Spleen (tissue), 11 donors: ENCODE measurements at regions not wholly inside any gene's neighbourhood (a gene's known extent, or its start where the extent isn't known, plus 50 kb on each side); places are given as distances from the start of the nearest gene placed in this dataset.

Experiments used
- DNase-seq: peaks from one replicate; pipeline ENCODE4 v3.0.0-alpha.2; 2020
- H3K27ac ChIP-seq, 8 donors: fragments of 200-600 bp; sonication (generic) in 7 of 8; 1 replicate in 4 of 8; 2 replicates in 4 of 8; pipeline versions ENCODE4 v1.5.0 to v1.8.0; 2016 to 2021; ENCODE audit warnings: inconsistent platforms in 4 of 8, mild to moderate bottlenecking in 4 of 8, moderate library complexity in 1 of 8
- H3K27me3 ChIP-seq, 7 donors: fragments of 200-600 bp; sonication (generic) in 6 of 7; replicated peaks in 1 of 7; 1 replicate in 4 of 7; 2 replicates in 3 of 7; pipeline versions ENCODE4 v1.5.0 to v1.8.0; 2016 to 2021; ENCODE audit warnings: inconsistent platforms in 3 of 7, mild to moderate bottlenecking in 1 of 7
- H3K36me3 ChIP-seq, 6 donors: fragments of 200-600 bp; sonication (generic) in 5 of 6; 1 replicate in 4 of 6; 2 replicates in 2 of 6; pipeline versions ENCODE4 v1.5.0 to v1.8.0; 2016 to 2021; ENCODE audit warnings: inconsistent platforms in 2 of 6
- H3K4me1 ChIP-seq, 6 donors: fragments of 200-600 bp; sonication (generic) in 5 of 6; 1 replicate in 3 of 6; 2 replicates in 3 of 6; pipeline versions ENCODE4 v1.5.0 to v1.8.0; 2016 to 2021; ENCODE audit warnings: inconsistent platforms in 3 of 6
- H3K4me3 ChIP-seq, 8 donors: fragments of 200-600 bp; sonication (generic) in 7 of 8; 1 replicate in 4 of 8; 2 replicates in 4 of 8; pipeline versions ENCODE4 v1.5.0 to v1.8.0; 2016 to 2021; ENCODE audit warnings: inconsistent platforms in 4 of 8, mild to moderate bottlenecking in 4 of 8, moderate library complexity in 2 of 8
- H3K9me3 ChIP-seq, 8 donors: fragments of 200-600 bp; sonication (generic) in 7 of 8; 1 replicate in 4 of 8; 2 replicates in 4 of 8; pipeline versions ENCODE4 v1.5.0 to v1.8.0; 2016 to 2021; ENCODE audit warnings: inconsistent platforms in 4 of 8
- POLR2A ChIP-seq, 3 donors: fragments of 450-650 bp; IDR thresholded peaks; one replicate each; pipeline ENCODE4 v1.5.1; 2017; ENCODE audit warnings: antibody characterized with exemption in 3 of 3, mild to moderate bottlenecking in 1 of 3
- POLR2AphosphoS5 ChIP-seq, 3 donors: sonication (generic); formaldehyde crosslinking; IDR thresholded peaks; one replicate each; pipeline ENCODE4 v1.5.1; 2017; ENCODE audit warnings: antibody characterized with exemption in 3 of 3
- WGBS, 5 donors: extraction: QIAGEN DNeasy Blood & Tissue Kit in 3 of 5; methylation state at CpG; one replicate each; pipeline versions ENCODE4 v1.1.5 to v1.1.7; 2013 to 2018; 5-methylcytosine and 5-hydroxymethylcytosine counted together
- intact Hi-C: fragments of 100-400 bp; cut with DNase I; formaldehyde crosslinking; loops from one replicate; pipeline ENCODE4 v1.15.0; 2023; ENCODE audit warnings: low total_unique reads
- TF ChIP-seq, protein P1 (sequence below), 11 experiments: fragments of 200-600 bp in 7 of 11; fragments of 450-650 bp in 4 of 11; sonication (generic) in 4 of 11; IDR thresholded peaks in 8 of 11; conservative IDR thresholded peaks in 3 of 11; 1 replicate in 7 of 11; 2 replicates in 4 of 11; pipeline versions ENCODE4 v1.4.0 to v1.8.0; 2016 to 2021; ENCODE audit warnings: antibody characterized with exemption in 11 of 11, inconsistent platforms in 4 of 11, mild to moderate bottlenecking in 1 of 11
- donor health status: healthy with polysubstance abuse.
- donor health status: DM: no; HTN: no; CAD: no; lungs with moderate emphysema.
- donor health status: DM: no; HTN: no; CAD: no.
- donor health status: Bipolar disorder and iron deficiency.
- donor health status: healthy.
- donor health status: DM: no; HTN: no; CAD: no.
- donor health status: DM: yes; HTN: yes; CAD: no.

DNA sequence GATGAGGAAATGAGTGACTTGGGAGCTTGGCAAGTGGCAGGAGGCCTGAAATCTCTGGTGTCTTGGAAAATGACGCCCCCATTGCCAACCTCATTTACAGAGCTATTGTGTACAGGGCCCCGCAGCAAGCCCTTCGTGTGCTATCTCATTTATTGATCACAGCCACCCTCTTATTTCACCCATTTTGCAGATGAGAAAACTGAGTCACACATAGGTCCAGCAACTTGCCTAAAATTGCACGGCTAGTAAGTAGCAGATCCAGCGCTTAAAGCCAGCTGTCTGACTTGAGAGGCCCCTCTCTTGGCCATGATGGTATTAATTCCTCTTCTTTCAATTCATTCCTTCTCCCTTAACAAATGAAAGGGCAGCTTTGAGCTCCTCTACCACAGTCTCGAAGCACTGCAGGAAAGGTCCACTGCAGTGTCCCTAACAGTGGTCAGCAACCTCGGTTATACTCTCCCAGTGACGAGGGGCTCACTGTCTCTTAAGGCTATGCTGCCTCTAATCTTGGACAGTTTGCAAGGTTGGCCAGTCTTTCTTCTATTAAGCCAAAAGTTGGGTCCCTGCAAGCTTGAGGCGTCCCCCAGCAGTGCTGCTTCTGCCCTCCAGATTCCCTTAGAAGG, 162.2 kb downstream of the COPRS start:
- intact Hi-C loops: no loop called here
- no peak for DNase-seq
- Histone ChIP-seq H3K4me3 (no peak overlapping the region), H3K36me3 (no peaks in the 10 kb centered on the region), H3K27ac (peak overlapping the region in 2 of 8 donors; percentile 5 to 16), H3K4me1 (no peaks in the 10 kb centered on the region), H3K27me3 (no peaks in the 10 kb centered on the region), H3K9me3 (no peaks in the 10 kb centered on the region)
- TF ChIP-seq, protein P1, sequence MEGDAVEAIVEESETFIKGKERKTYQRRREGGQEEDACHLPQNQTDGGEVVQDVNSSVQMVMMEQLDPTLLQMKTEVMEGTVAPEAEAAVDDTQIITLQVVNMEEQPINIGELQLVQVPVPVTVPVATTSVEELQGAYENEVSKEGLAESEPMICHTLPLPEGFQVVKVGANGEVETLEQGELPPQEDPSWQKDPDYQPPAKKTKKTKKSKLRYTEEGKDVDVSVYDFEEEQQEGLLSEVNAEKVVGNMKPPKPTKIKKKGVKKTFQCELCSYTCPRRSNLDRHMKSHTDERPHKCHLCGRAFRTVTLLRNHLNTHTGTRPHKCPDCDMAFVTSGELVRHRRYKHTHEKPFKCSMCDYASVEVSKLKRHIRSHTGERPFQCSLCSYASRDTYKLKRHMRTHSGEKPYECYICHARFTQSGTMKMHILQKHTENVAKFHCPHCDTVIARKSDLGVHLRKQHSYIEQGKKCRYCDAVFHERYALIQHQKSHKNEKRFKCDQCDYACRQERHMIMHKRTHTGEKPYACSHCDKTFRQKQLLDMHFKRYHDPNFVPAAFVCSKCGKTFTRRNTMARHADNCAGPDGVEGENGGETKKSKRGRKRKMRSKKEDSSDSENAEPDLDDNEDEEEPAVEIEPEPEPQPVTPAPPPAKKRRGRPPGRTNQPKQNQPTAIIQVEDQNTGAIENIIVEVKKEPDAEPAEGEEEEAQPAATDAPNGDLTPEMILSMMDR (IDR thresholded peaks at IDR 0.05 in 8 of 11, conservative IDR thresholded peaks at IDR 0.05 in 3 of 11): no peak
- no peak for TF ChIP-seq POLR2A (IDR thresholded peaks at IDR 0.05)
- TF ChIP-seq POLR2AphosphoS5 (IDR thresholded peaks at IDR 0.05): no peak
- 83 to 90% (median 87%) methylated on average over 9 of the region's 9 CpGs for WGBS, 5 donors

DNA sequence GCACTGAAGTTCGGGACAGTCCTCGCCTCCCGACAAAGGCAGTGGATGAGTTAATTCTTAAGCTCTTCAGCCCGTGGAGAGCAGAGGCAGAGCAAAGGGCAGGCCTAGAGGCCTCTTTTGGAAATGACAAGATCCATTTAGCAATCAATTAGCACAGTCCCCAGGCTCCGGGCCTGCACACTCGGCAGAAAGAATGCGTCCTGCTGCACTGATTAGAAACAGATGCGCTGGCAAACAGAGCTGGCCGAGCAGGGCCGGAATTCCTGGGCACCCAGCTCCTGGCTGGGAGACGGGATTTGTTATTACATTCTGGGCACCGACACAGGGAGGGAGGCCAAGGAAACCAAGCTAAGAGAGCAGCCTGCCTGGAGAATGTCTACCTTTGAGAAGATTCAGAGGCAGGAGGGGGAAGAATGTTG, 162.9 kb downstream of the COPRS start:
- DNase-seq: no peak
- H3K9me3 ChIP-seq: no peaks in the 10 kb centered on the region
- no peaks in the 10 kb centered on the region for H3K27me3 ChIP-seq
- intact Hi-C loops: no loop called here
- H3K4me1 ChIP-seq: no peaks in the 10 kb centered on the region
- no peak overlapping the region for H3K4me3 ChIP-seq
- no peaks in the 10 kb centered on the region for H3K36me3 ChIP-seq
- no peak for TF ChIP-seq POLR2A (IDR thresholded peaks at IDR 0.05)
- peak in 2 of 3 donors; percentile 27 to 29 for TF ChIP-seq POLR2AphosphoS5 (IDR thresholded peaks at IDR 0.05)
- 79 to 92% (median 82%) methylated on average over 8 to 12 of the region's 12 CpGs for WGBS, 5 donors
- H3K27ac ChIP-seq: peak overlapping the region in 2 of 8 donors; percentile 5 to 33

DNA sequence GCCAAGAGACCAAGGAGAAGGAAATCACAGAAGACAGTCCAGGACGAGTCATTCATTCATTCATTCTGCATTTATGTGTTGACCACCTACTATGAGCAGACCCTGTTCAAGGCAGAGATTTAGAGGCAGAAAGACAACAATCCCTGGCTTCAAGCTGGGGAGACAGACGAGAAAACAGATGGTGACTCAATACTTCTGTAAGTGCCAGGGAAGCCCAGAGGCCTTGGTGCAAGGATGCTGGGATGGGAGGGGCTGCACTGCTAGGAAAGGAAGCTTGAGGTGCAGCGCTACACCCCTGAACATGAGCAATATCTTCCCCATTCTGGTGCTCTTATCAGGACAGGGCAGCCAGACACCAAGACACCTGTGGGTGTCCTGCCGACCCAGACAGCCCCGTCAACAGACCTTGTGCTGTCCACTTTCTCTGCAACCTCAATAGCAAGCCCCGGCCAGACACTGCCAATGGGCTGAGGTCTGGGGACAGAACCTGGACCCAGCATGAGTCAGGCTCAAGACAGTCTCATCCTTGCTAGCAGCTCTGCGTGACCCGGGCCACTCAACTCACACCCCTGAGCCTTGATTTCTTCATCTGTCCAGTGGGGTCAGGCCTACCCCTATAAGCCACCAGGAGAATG, 163.5 kb downstream of the COPRS start:
- Histone ChIP-seq H3K27me3 (no peaks in the 10 kb centered on the region), H3K4me1 (no peaks in the 10 kb centered on the region), H3K4me3 (no peak overlapping the region), H3K36me3 (no peaks in the 10 kb centered on the region), H3K9me3 (no peaks in the 10 kb centered on the region), H3K27ac (peak overlapping the region in 1 of 8 donors; percentile 33)
- 77 to 89% (median 86%) methylated on average over 5 to 8 of the region's 8 CpGs for WGBS, 5 donors
- DNase-seq: no peak
- TF ChIP-seq, protein P1 (IDR thresholded peaks at IDR 0.05 in 8 of 11, conservative IDR thresholded peaks at IDR 0.05 in 3 of 11): no peak
- TF ChIP-seq POLR2AphosphoS5 (IDR thresholded peaks at IDR 0.05) (no peak), POLR2A (IDR thresholded peaks at IDR 0.05) (no peak)
- intact Hi-C loops: no loop called here

GRCh38 chr17:31693433-31694220, 165.4 kb downstream of the COPRS start:
- no peak overlapping the region for H3K27ac ChIP-seq

More at GRCh38 chr17:31693433-31694220, 165.4 kb downstream of the COPRS start:
- DNase-seq: no peak
- H3K9me3 ChIP-seq: no peaks in the 10 kb centered on the region
- H3K4me1 ChIP-seq: no peaks in the 10 kb centered on the region
- no peak overlapping the region for H3K4me3 ChIP-seq
- no peak for TF ChIP-seq POLR2AphosphoS5 (IDR thresholded peaks at IDR 0.05)
- TF ChIP-seq, protein P1 (IDR thresholded peaks at IDR 0.05 in 8 of 11, conservative IDR thresholded peaks at IDR 0.05 in 3 of 11): no peak
- intact Hi-C loops: no loop called here
- WGBS, 5 donors: 63 to 84% (median 77%) methylated on average over 5 of the region's 5 CpGs
- no peaks in the 10 kb centered on the region for H3K36me3 ChIP-seq
- no peaks in the 10 kb centered on the region for H3K27me3 ChIP-seq
